ENCODE measurements at regions not wholly inside any gene's neighbourhood (a gene's known extent, or its start where the extent isn't known, plus 50 kb on each side); places are given as distances from the start of the nearest gene placed in this dataset.
"Not testable (repeated sequence)": the region's sequence is repeated elsewhere in the genome, so short reads cannot be mapped to it uniquely, and the experiment has no call there.

GRCh38 chr14:43297794-43298193 is 1209.3 kb downstream of the FSCB start:
- Mint-ChIP-seq H3K27ac (no peak overlapping the region), H3K4me3 (no peak overlapping the region), H3K9me3 (peaks cover 9% of the 10 kb centered on the region), H3K36me3 (no peaks in the 10 kb centered on the region), H3K4me1 (no peaks in the 10 kb centered on the region), H3K27me3 (no peaks in the 10 kb centered on the region)
- no peak for ATAC-seq (ENCODE audit: low read depth)
- no peak for DNase-seq (ENCODE audit: low spot score in 2 of 2)

DNA sequence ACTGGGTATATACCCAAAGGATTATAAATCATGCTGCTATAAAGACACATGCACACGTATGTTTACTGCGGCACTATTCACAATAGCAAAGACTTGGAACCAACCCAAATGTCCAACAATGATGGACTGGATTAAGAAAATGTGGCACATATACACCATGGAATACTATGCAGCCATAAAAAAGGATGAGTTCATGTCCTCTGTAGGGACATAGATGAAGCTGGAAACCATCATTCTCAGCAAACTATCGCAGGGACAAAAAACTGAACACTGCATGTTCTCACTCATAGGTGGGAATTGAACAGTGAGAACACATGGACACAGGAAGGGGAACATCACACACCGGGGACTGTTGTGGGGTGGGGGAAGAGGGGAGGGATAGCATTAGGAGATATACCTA is 1211.0 kb downstream of the FSCB start:
- H3K4me1 Mint-ChIP-seq; DNase-seq (ENCODE audit: low spot score in 2 of 2); H3K36me3 Mint-ChIP-seq; ATAC-seq (ENCODE audit: low read depth); H3K9me3 Mint-ChIP-seq; H3K4me3 Mint-ChIP-seq; H3K27ac Mint-ChIP-seq; H3K27me3 Mint-ChIP-seq: not testable (repeated sequence)

GRCh38 chr14:43285575-43285974 is 1221.5 kb downstream of the FSCB start:
- ATAC-seq (ENCODE audit: low read depth) = no peak

DNA sequence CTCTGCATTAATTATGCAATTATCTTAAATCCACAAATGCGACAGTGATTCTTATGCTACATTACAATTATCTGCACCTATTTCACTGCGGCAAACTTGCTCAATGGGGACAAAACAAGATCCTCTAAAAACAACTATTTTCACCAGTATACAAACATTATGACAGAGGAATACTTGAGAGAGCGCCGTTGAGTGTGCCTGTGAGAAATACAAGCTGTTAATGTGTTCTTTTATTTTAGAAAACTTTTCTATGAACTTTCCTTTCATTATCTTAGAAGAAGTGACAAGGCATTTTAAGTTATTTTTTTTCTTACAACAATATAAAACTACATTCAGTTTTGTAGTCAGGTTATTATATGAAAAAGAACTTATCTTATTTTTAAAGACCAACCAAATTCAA is 1247.0 kb downstream of the FSCB start:
- peaks cover 7% of the 10 kb centered on the region for H3K9me3 Mint-ChIP-seq
- no peaks in the 10 kb centered on the region for H3K27me3 Mint-ChIP-seq
- DNase-seq (ENCODE audit: low spot score in 2 of 2) = no peak
- no peak overlapping the region for H3K4me3 Mint-ChIP-seq
- no peak overlapping the region for H3K27ac Mint-ChIP-seq
- no peak for ATAC-seq (ENCODE audit: low read depth)
- no peaks in the 10 kb centered on the region for H3K4me1 Mint-ChIP-seq
- H3K36me3 Mint-ChIP-seq = no peaks in the 10 kb centered on the region

More at GRCh38 chr14:43285575-43285974, 1221.5 kb downstream of the FSCB start:
- Mint-ChIP-seq H3K27me3 (no peaks in the 10 kb centered on the region), H3K9me3 (no peaks in the 10 kb centered on the region), H3K36me3 (no peaks in the 10 kb centered on the region), H3K4me3 (no peak overlapping the region), H3K27ac (no peak overlapping the region), H3K4me1 (no peaks in the 10 kb centered on the region)
- no peak for DNase-seq (ENCODE audit: low spot score in 2 of 2)

DNA sequence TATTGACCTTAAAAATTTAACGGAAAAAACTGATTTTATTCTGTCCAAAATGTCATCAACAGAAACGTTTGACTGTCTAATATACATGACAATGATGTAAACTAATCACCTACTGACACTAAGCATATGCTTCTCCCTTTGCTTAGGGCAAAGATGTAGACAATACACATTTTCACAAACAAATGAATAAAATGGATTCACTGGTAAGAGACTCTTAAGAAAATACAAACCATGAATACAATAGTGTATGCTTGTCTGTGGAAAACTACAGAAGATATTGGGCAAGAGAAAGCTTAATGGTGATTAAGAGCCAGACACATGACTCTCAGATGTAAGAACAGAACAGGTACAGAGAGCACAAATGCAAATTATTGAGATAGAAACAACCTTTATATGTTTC is 1248.7 kb downstream of the FSCB start:
- H3K27ac Mint-ChIP-seq = no peak overlapping the region
- H3K4me3 Mint-ChIP-seq = no peak overlapping the region
- H3K27me3 Mint-ChIP-seq = no peaks in the 10 kb centered on the region
- no peaks in the 10 kb centered on the region for H3K36me3 Mint-ChIP-seq
- no peak for ATAC-seq (ENCODE audit: low read depth)
- no peak for DNase-seq (ENCODE audit: low spot score in 2 of 2)
- no peaks in the 10 kb centered on the region for H3K4me1 Mint-ChIP-seq
- peaks cover 6% of the 10 kb centered on the region for H3K9me3 Mint-ChIP-seq

- H3K27ac Mint-ChIP-seq; H3K4me3 Mint-ChIP-seq; H3K4me1 Mint-ChIP-seq; DNase-seq (ENCODE audit: low spot score in 2 of 2); H3K36me3 Mint-ChIP-seq; H3K9me3 Mint-ChIP-seq; H3K27me3 Mint-ChIP-seq; ATAC-seq (ENCODE audit: low read depth): not testable (repeated sequence)
Observed at GRCh38 chr14:43256996-43257395, 1250.1 kb downstream of the FSCB start.

DNA sequence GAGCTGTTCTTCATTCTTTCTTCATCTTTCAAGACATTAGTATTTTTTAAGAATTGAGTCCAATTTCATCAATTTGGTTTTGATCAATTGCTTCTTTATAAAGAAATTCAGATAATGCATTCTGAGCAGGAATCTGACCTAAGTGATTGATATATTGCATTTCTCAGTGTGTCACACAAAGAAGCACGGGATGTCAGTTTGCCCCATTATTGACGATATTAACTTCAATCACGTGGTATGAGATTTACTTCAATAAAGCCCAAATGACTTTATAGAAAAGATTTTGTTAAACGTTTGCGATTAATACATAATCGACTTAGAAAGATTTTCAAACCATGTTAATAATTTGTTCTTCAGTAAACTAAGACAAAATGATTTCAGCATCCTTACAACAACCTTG is 1254.2 kb downstream of the FSCB start:
- H3K36me3 Mint-ChIP-seq = no peaks in the 10 kb centered on the region
- peaks cover 2% of the 10 kb centered on the region for H3K9me3 Mint-ChIP-seq
- no peaks in the 10 kb centered on the region for H3K27me3 Mint-ChIP-seq
- ATAC-seq (ENCODE audit: low read depth) = no peak
- no peaks in the 10 kb centered on the region for H3K4me1 Mint-ChIP-seq
- DNase-seq (ENCODE audit: low spot score in 2 of 2) = no peak
- no peak overlapping the region for H3K27ac Mint-ChIP-seq
- H3K4me3 Mint-ChIP-seq = no peak overlapping the region

- Mint-ChIP-seq H3K27ac (no peak overlapping the region), H3K4me1 (no peaks in the 10 kb centered on the region)
Observed at GRCh38 chr14:43249591-43249990, 1257.5 kb downstream of the FSCB start.

GRCh38 chr14:43249116-43249515 is 1258.0 kb downstream of the FSCB start:
- Mint-ChIP-seq H3K4me3 (no peak overlapping the region), H3K9me3 (peaks cover 2% of the 10 kb centered on the region), H3K27ac (no peak overlapping the region), H3K4me1 (no peaks in the 10 kb centered on the region), H3K27me3 (no peaks in the 10 kb centered on the region), H3K36me3 (no peaks in the 10 kb centered on the region)
- ATAC-seq (ENCODE audit: low read depth) (no peak), DNase-seq (ENCODE audit: low spot score in 2 of 2) (no peak)

More at GRCh38 chr14:43249591-43249990, 1257.5 kb downstream of the FSCB start:
- Mint-ChIP-seq H3K27me3 (no peaks in the 10 kb centered on the region), H3K36me3 (no peaks in the 10 kb centered on the region), H3K4me3 (no peak overlapping the region), H3K9me3 (peaks cover 2% of the 10 kb centered on the region)
- no peak for DNase-seq (ENCODE audit: low spot score in 2 of 2)
- ATAC-seq (ENCODE audit: low read depth) = no peak

DNA sequence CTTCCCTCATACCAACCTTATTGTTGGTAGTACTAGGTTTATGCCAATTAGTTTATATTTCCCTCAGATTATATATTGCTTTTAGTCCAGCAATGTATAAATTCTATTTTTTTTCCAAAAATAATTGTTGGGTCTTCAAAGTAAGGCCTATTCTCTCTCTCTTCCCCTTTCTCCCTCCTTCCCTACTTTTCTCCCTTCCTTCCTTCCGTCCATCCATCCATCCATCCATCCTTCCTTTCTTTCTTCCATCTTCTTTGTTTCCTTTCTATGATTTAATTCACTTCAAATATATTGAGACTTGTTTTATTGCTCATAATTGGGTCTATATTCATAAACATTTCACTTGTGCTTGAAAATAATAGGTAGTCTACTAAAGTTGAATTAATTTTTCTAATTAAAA is 1259.2 kb downstream of the FSCB start:
- Mint-ChIP-seq H3K27me3 (no peaks in the 10 kb centered on the region), H3K4me1 (no peaks in the 10 kb centered on the region), H3K9me3 (peaks cover 2% of the 10 kb centered on the region), H3K4me3 (no peak overlapping the region), H3K36me3 (no peaks in the 10 kb centered on the region), H3K27ac (no peak overlapping the region)
- ATAC-seq (ENCODE audit: low read depth) (no peak), DNase-seq (ENCODE audit: low spot score in 2 of 2) (no peak)

GRCh38 chr14:43244142-43244625 is 1262.9 kb downstream of the FSCB start:
- no peaks in the 10 kb centered on the region for H3K36me3 Mint-ChIP-seq

GRCh38 chr14:43243168-43243567 is 1263.9 kb downstream of the FSCB start:
- Mint-ChIP-seq H3K4me1 (no peaks in the 10 kb centered on the region), H3K36me3 (no peaks in the 10 kb centered on the region), H3K27ac (no peak overlapping the region), H3K4me3 (no peak overlapping the region), H3K27me3 (no peaks in the 10 kb centered on the region), H3K9me3 (peaks cover 5% of the 10 kb centered on the region)
- ATAC-seq (ENCODE audit: low read depth) (no peak), DNase-seq (ENCODE audit: low spot score in 2 of 2) (no peak)

More at GRCh38 chr14:43244142-43244625, 1262.9 kb downstream of the FSCB start:
- Mint-ChIP-seq H3K4me3 (no peak overlapping the region), H3K27ac (no peak overlapping the region), H3K9me3 (peaks cover 3% of the 10 kb centered on the region), H3K27me3 (no peaks in the 10 kb centered on the region), H3K4me1 (no peaks in the 10 kb centered on the region)
- ATAC-seq (ENCODE audit: low read depth) = no peak
- DNase-seq (ENCODE audit: low spot score in 2 of 2) = no peak

DNA sequence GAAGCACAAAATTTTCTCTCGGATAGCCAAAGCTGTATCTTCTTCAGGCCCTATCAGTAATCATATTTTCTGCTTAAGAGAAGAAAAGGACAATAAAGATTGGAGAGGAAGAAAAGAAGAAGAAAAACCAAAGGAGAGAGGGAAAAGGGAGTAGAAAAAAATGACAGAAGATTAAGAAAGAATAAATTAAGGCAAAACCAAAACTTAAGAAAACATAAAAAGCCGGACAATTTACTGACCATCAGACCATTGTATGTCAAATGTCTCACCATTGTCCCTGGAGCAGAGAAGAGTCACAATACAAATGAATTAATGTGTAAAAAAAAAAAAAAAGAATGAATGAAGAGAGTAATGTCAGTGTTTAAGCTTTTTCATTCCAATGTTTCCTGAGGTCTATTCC is 1274.8 kb downstream of the FSCB start:
- no peak for DNase-seq (ENCODE audit: low spot score in 2 of 2)
- no peaks in the 10 kb centered on the region for H3K4me1 Mint-ChIP-seq
- no peaks in the 10 kb centered on the region for H3K36me3 Mint-ChIP-seq
- H3K9me3 Mint-ChIP-seq = peaks cover 4% of the 10 kb centered on the region
- no peaks in the 10 kb centered on the region for H3K27me3 Mint-ChIP-seq
- H3K4me3 Mint-ChIP-seq = no peak overlapping the region
- ATAC-seq (ENCODE audit: low read depth) = no peak
- no peak overlapping the region for H3K27ac Mint-ChIP-seq

DNA sequence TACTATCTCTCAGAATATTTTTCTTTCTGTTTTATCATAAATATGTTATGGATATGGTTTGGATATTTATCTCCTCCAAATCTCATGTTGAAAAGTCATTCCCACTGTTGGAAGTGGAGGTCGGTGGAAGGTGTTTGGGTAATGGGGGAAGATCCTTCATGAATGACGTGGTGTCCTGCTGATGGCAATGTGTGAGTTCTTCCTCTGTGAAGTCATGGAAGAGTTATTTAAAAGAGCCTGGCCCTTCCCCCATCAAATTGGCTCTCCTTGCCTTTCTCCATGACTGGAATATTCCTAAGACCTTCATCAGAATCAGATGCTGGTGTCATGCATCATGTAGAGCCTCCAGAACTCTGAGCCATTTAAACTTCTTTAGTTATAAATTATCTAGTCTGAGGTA is 1291.6 kb downstream of the FSCB start:
- DNase-seq (ENCODE audit: low spot score in 2 of 2) (no peak), ATAC-seq (ENCODE audit: low read depth) (no peak)
- no peaks in the 10 kb centered on the region for H3K4me1 Mint-ChIP-seq
- H3K36me3 Mint-ChIP-seq = no peaks in the 10 kb centered on the region
- H3K9me3 Mint-ChIP-seq = no peaks in the 10 kb centered on the region
- H3K27me3 Mint-ChIP-seq = no peaks in the 10 kb centered on the region
- H3K27ac Mint-ChIP-seq = no peak overlapping the region
- no peak overlapping the region for H3K4me3 Mint-ChIP-seq

- H3K27ac Mint-ChIP-seq = no peak overlapping the region
- no peaks in the 10 kb centered on the region for H3K27me3 Mint-ChIP-seq
- no peak overlapping the region for H3K4me3 Mint-ChIP-seq
- H3K9me3 Mint-ChIP-seq = peaks cover 3% of the 10 kb centered on the region
- no peaks in the 10 kb centered on the region for H3K4me1 Mint-ChIP-seq
- no peaks in the 10 kb centered on the region for H3K36me3 Mint-ChIP-seq
- no peak for ATAC-seq (ENCODE audit: low read depth)
- DNase-seq (ENCODE audit: low spot score in 2 of 2) = no peak
Observed at GRCh38 chr14:43207189-43207588, 1299.9 kb downstream of the FSCB start.

Data from memory B cell (primary cell).